GM19452 (cell line): ENCODE measurements at regions not wholly inside any gene's neighbourhood (a gene's known extent, or its start where the extent isn't known, plus 50 kb on each side); places are given as distances from the start of the nearest gene placed in this dataset.

Source experiments
- ATAC-seq: cut with Tn5 transposase; IDR thresholded peaks from one replicate; pipeline ENCODE4 v1.9.1; 2021; ENCODE audit not compliant: unreplicated experiment

DNA sequence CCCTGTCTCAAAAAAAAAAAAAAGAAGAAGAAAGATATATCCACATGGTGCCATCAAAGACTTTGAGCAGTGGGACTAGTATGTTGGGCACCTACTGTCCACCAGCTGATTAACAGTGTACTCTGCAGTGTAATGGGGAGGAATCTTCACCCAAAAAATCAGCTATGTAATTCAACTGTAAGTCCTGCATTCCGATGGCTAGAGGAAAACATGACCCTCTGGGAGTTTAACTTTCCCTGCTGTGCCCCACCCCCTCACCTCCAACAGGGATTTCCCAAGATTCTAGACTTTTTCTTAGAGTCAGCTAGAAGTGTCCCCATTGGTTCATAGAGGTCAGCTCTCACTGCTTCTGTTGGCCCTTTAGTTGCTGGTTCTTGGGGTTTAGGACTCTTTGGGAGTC lies 221.2 kb upstream of the CLINT1 start:
- no peak for ATAC-seq

DNA sequence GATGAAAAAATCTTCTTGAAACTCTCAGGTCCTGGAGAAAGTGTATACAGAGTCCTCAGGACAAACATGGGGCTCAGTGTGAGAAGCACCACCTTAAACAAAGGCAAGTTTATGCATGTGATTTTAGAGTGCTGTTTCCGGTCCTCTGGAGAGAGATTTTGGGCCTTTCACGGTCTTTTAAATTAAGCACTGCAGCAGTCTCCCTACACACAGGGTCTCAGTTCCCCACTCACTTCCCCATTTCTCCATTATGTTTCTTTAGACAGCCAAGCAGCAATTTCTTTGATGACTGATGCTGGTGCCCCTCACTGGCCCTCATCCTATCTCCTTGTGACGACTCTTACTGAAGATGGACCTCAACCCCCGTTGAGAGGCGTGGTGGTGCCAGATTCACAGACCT lies 220.2 kb upstream of the CLINT1 start:
- ATAC-seq: no peak

DNA sequence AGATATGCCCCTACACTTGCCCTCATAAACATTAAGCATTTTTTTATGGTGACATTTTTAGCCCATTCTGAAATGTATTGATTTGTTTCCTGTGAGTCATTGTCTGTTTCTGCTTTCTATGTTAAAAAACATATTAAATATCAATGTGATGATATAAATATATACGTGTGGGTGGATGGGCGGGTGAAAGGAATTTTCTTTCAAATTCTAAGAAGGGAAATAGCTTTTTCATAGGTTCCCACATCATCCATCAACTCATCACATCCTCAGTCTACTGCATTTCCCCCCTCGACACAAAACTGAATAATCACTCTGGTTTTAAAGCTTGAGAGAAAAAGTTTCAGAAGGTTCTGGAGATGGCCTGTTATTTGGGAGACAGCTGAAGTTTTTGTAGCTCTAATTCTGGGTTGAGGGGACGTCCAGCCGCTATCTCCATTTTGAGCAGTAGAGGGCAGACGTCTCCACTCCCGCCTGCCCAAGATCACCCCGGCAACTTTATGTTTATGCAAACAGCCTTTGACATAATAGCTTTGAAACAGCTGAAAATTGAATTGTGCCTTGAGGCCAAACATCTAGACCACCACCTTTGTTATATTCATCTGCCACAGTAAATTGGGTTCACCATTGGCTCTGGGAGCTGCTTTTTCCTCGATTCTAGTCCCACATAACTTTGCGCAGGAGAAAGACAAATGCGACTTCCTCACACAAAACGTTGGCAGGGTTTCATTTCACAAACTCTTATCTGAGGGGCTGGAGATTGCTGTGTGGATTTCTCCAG lies 216.2 kb upstream of the CLINT1 start:
- ATAC-seq: no peak

DNA sequence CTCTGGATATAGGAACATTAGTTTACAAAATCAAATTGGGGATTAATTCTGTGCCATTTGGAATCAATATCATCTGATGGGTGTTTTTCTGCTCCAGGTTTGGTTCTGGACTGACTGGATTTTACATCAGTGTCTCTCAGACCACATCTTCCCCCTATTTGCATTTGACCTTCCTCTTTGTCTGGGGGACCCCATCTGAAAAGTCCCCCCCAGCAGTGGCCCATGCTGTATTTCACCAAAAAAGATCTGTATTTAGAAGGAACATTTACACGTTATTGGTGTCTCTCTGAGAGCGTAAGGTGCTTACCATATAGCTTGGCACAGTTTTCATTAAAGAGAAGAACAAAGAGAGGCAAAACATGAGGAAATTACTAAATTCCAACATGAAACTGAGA lies 215.6 kb upstream of the CLINT1 start:
- ATAC-seq: no peak

DNA sequence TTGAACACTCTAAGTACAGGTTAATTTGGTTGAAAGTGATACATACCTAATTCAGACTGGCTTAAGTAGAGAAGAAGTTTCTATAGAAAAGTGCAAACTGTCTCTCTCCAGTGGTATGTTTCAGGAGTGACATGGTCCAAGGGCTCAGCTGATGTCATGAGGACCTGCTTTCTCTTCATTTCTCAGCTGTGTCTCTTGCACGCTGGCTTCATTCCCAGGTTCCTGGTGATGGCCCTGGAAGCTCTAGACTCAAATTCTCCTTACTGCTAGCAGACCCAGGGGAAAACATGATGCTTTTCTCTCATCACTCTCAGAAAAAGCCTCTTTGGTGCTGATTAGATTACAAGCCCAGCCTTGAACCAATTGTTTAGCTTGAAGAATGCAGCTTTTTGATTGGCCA lies 211.9 kb upstream of the CLINT1 start:
- ATAC-seq: no peak

DNA sequence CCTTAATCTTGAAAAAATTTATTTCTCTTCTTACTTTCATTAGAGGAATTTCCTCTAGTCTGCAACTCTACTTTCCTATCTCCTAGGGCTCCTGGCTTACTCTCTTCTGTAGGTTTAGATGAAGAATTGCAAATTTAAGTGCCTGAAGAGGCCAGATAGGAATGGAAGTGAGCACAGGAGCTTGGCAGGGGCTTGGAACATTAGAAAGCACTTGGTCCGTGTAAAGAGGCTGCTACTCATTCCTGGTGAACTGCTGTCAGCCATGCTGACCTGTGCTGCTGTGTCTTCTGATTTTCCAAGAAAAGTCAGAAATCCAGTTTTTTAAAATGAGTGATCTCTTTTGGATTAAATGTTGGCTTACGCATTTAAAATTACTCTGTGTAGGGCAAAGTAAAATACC lies 210.9 kb upstream of the CLINT1 start:
- ATAC-seq: no peak

DNA sequence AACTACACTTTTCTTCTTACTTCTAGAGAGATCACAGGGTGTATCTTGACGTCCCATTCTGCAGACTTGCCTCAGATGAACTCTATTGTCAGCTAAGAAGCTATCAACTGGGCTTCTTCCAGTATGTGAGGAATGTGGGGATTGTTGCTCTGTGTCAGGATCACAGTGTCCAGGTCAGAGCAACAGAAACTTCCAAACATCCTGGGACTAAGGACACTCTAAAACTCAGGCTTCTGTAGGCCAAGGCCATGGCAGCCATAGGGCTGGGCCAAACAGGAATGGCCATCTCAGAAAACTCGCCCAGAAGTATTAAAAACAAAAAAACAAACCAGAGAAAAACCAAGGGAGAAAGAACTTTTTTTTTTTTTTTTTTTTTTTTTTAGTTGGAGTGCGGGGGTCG lies 210.0 kb upstream of the CLINT1 start:
- no peak for ATAC-seq

DNA sequence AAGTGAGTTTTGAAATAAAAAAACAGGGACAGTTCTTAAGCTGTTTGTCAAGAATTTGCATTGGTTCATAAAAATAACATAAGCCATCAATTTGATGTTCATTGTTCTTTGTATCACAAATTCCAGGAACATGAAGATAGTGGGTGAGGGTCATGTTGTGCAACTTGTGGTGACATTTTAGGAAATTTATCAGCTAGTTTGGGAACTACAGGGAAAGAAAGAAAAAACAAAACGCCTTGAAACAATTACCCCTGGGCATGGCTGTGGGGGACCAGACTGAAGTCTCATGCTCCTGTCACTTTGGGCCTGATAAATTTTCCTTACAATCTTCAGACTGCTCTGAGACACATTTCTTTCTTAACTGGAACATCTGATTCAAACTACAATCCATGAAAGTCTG lies 207.1 kb upstream of the CLINT1 start:
- ATAC-seq: no peak

DNA sequence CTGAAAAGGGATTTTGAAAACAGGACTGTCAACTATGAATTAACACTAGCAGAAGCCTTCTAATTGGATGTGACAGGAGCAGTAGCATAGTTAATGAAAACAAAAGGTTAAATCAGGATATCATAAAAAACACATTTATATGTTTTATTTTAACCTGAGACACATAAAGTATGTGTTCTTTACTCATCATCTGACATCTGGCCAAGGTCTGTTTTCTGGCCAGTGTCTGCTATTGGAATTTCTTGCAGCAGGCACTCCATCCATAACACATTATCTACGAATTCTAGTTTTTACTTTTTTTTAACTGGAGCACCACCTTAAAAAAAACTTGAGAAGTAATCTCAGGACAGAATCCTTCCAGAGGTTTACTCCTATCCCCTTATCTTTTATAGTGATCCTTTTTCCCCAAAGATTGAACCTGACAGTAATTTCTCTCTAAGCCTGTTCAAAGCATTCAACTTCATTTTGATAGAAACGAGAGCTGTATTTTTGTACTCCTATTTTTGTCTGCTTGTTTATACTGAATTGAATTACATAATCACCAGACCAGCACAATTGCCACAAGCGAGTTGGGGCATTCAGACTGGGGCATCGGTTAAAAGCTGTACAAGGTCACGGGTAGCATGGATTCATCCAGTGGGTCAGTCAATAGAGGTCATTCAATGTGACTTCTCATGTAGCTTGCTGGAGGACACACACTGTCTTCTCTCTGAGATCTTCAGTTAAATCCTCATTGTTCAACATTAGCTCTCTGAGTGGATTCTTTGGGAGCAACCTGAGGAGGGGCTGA lies 205.6 kb upstream of the CLINT1 start:
- no peak for ATAC-seq

DNA sequence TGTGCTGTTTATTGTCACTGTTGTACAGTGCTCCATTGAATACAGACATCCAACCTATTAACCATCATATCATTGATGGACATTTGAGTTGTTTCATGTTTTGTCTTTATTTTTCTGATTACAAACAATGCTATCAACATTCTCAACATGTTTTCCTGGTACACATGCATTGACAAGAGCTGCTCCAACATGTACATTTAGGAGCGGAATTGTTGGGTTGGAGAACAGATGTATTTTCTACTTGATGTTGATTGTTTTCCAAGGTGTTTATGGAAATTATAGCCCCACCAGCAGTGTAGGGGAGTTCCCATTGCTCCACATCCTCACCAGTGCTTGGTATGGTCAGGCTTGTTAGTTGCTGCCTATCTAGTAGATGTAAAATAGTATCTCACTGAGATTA lies 204.1 kb upstream of the CLINT1 start:
- no peak for ATAC-seq

DNA sequence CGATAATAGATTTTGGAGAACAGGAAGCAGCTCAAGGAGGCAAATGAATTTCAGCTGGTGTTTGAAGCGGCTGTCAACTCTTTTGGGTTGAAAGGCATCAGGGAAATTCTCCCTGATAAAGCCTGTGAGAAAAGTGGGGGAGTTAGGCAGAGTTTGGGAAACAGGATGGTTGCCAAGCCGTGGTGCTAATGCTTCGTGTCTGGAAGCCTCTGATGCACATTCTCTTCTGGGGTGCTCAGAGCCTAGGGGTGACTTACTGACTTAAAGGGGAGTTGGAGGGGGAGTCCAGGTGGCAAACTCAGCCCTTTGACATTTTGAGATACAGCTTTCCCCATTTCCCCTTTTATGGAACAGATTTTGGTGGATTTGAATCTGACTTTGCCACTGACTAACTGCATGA lies 202.5 kb upstream of the CLINT1 start:
- ATAC-seq: no peak

DNA sequence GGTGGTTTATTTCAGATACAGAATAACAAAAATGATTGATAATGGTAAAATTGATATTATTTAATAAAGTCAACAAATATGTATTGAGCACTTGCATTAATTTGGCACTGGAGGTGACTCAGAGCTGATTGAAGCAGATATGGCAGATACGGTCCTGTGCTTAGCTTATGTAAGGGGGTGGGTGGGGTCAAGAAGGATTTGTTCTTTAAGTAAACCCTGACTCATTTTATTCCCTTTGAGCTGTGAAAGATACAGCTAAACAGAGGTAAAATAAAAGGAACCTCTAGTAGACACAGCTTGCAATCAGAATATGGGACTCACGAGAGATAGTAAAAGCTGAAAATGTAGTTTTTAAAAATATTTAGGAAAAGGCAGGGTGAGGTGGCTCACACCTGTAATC lies 201.3 kb upstream of the CLINT1 start:
- no peak for ATAC-seq

DNA sequence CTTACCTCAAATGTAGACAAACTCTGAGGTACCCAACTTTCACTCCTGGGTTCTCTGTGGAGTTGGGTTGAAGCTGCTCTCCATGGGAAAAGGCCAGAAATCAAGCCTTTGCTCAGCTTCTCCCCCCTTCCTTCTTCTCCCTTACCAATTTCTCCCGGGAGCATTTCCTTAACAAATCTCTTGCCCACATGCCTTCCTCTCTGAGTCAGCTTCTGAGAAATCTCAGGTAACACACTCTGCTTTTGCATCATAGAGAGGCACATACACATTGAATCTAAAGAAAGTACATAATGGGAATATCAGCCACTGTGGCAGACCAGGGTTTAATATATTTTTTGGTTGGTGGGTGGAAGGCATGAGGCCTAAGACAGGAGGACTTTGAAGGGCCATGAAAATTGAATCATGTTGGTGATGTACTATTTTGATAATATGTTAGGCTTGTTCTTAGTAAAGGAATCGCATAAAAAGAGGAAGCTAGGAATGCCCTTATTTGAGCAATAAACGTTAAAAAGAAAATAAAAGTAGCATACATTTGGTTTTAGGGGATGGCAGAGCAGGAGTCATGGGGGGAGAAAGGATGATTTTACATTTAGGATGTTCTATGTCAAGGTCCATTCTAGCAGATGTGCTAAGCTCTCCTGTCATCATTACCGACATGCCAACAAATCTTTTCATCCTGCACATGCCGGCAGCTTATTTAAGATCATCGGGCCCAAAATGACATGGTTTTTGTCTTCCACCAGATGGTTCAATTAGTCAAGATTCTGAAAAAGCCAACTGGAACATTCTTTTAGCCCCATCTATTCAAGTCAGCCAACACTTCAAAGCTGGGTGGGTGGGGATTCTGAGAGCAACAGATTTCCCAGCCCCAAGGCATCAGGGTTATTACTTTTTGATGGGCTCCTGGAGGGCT lies 199.5 kb upstream of the CLINT1 start:
- no peak for ATAC-seq

DNA sequence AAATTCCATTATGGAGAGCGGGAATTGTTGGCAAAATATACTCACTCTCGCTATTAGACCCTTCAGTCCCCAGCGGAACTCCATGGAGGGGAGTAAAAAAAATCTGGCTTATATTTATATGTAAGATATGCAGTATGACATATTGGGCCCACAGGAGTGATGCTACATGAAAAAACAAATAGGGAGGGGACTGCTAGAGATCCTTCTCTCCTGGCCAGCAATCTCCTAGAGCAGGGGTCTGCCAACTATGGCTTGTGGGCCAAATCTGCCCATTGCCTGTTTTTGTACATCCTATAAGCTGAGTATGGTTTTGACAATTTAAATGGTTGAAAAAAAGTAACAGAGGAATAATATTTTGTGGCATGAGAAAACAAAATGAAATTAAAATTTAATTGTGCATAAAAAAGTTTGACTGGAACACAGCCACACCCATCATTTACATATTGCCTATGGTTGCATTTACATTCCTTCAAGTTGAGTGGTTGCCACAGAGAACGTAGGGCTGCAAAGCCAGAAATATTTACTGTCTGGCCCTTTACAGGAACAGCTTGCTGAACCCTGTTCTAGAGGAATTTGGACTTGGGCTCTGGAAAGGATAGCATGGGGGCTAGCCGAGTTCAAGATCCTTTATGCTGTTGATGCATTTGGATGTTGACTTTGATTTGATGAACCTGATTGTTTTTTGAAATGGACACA lies 197.3 kb upstream of the CLINT1 start:
- ATAC-seq: no peak

DNA sequence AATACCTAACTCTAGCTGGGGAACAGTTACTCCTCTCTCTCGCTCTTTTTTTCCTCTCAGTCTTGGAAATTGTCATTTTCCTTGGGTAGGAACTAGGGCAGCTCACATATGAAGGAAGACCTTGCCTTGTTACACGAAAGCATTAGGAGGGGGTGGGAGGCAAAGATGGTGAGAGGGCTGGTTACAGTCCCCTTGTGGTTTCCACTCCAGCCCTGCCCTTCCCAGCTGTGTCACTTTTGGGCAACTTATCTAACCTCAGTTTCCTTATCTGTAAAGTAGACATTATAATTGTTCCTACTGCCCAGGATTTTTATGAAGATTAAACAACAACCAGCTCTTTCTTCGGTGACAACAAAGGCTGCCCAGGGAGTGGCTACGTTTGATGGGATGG lies 196.2 kb upstream of the CLINT1 start:
- no peak for ATAC-seq

DNA sequence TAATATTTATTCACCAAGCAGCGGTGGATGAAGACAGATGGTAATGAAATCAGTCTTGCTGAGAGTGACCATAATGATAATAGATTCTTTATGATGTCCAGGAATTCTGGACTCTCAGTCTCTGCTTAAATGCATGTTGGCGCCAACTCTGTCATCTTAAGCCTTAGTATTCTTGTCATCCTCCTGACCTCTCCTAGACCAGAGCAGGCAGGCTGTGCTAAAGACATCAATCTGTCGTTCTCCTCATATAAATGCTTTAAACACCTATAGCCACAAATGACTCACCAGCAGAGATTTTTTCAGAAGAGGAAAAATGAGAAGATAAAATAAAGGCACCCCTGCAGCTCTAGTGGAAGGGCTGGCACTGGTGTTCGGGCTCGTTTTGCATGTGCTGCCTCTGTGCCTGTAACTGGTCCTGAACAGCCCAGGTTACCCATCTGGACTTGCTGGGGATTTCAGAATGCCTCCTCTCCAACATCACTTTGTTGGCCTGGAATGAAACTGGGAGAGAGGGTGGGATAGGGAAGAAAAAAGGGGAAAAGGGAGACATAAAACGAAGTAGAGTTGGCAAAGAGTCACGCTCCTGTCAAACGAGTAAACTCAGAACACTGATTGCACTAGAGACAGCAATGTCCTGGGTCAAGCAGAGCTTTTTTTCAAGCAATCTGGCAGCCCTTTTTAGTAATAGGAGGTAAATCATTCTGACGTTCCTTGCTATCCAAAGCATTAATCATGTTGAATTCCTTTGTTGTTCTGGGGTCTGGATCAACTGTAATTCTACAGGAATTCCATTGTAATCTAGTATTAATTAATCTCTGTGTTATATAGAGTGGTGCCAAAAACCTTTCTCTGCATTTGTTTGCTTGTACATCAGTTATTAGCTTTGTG lies 195.5 kb upstream of the CLINT1 start:
- ATAC-seq: no peak

DNA sequence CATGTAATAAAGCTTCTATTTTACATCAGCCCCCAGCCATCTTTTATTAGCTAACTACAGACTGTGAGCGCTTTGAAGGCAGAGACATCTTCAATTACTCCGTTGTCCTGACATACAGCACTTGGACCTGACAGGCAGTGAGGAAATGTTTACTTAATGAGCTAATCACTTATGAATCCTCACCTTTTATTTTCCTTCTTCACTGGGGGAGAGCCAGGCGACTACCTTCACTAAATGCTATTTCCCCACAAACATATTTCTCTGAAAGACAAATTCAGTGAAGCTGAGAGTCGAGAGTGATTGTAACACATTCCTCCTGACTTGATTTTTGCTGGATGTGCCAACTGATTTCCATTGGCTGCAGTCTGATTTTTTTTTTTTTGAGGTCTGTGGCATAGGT lies 192.1 kb upstream of the CLINT1 start:
- ATAC-seq: no peak

DNA sequence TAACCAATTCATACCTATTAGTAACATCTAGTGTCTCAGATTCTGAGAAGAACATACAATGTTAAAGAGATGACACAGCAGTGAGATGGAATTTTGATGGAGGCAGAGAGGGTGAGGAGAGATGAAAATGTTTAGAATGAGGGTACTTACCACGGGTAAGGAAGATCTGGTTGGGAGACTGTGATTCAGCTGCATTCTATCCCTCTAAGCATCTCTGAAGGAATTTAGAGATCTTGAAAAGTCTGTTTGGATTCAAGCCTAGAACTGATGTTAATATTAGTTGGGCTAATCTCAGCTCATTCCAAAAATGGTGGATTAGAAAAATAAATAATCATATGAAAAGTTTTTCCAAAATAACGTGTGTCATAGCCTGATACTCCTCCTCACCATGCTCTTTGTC lies 191.5 kb upstream of the CLINT1 start:
- no peak for ATAC-seq

DNA sequence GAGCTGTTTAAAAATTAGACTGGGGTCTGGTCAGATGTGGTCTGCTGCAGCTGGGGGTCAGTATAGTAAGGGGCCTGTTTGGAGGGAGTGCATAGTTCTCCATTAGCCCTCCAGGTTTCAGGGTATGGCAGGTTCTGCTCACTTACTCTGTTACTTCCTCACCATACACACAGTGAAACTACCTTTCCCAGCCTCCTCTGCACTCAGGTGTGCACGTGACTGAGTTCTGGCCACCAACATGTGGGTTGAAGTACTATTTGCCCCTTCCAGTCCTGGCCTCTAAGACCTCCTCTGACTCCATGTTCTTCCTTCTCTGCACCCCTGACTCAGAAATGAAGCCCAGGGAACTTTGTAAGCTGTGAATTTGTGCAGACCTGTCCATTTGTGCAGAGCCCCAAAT lies 190.5 kb upstream of the CLINT1 start:
- ATAC-seq: no peak

DNA sequence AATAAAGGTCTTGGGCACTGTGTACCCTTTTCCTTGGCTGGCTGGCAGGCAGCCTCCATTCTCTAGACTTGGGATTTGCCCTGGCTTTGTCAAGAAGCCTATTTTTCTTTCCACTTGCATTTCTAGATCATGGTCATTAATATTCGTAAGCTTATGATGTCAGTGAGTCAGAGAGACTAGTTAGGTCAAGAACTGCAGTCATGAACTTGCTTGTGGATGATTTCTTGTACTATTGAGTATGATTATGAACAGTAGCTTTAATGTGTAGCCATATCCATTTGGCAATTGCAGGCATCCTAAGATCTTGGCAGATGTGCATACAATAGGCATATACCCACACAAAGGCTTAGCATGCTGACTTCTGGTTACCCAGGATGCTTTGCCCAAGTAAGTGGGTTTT lies 186.8 kb upstream of the CLINT1 start:
- ATAC-seq: no peak
